KOPT-K1 (cell line): ENCODE measurements at regions not wholly inside any gene's neighbourhood (a gene's known extent, or its start where the extent isn't known, plus 50 kb on each side); places are given as distances from the start of the nearest gene placed in this dataset.

Experiments used
- H3K27ac ChIP-seq: fragments of 200-600 bp; sonication (generic); 2 replicates; pipeline ENCODE4 v1.5.1; 2016; ENCODE audit warnings: antibody characterized with exemption, mild to moderate bottlenecking, low read depth, low read length; ENCODE audit not compliant: poor library complexity, severe bottlenecking
- H3K36me3 ChIP-seq: fragments of 200-600 bp; sonication (generic); 2 replicates; pipeline ENCODE4 v1.5.1; 2017; ENCODE audit warnings: antibody characterized with exemption, mild to moderate bottlenecking, low read length, moderate library complexity; ENCODE audit not compliant: insufficient read depth
- H3K9me3 ChIP-seq: fragments of 200-600 bp; sonication (generic); 2 replicates; pipeline ENCODE4 v1.5.1; 2017; ENCODE audit warnings: antibody characterized with exemption, low read length, mild to moderate bottlenecking; ENCODE audit not compliant: insufficient read depth, poor library complexity, severe bottlenecking

GRCh38 chr21:29243188-29243587, 55.5 kb upstream of the BACH1 start:
- no peaks in the 10 kb centered on the region for H3K36me3 ChIP-seq
- peaks cover 6% of the 10 kb centered on the region for H3K9me3 ChIP-seq
- no peak overlapping the region for H3K27ac ChIP-seq

DNA sequence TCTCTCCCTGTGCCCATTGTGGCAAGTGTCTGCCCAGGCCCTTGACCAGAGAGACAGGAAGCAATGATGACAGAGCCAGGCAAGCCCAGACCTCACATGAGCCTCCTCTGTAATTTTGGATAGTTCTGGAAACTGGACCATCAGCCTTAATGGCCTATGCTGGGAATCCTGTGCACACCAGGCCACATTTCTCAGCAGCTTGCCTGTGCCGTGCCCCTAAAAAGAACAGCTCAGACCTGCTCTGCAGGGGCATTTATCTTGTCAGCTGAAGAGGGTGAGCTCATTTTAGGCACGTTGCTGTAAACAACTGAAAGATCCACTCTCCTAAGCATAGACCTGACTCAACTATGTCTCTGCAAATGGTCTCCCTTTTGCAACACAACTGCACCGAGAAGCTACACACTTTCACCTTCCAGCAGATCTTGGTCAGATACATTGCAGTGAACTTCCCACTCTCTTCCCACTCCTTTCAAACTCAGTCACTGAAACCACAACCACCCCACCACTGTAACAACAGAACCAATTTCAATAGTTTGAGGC, 53.5 kb upstream of the BACH1 start:
- Histone ChIP-seq H3K36me3 (no peaks in the 10 kb centered on the region), H3K27ac (no peak overlapping the region), H3K9me3 (peaks cover 6% of the 10 kb centered on the region)

GRCh38 chr21:29245863-29246262, 52.9 kb upstream of the BACH1 start:
- Histone ChIP-seq H3K9me3 (peaks cover 6% of the 10 kb centered on the region), H3K27ac (no peak overlapping the region), H3K36me3 (no peaks in the 10 kb centered on the region)

- Histone ChIP-seq H3K9me3 (peaks cover 6% of the 10 kb centered on the region), H3K27ac (no peak overlapping the region), H3K36me3 (no peaks in the 10 kb centered on the region)
These were observed 52.1 kb upstream of the BACH1 start for GRCh38 chr21:29246614-29247013.

- Histone ChIP-seq H3K9me3 (peaks cover 10% of the 10 kb centered on the region), H3K27ac (no peak overlapping the region), H3K36me3 (no peaks in the 10 kb centered on the region)
These were observed 50.6 kb upstream of the BACH1 start for GRCh38 chr21:29248124-29248523.
